Karpas-422 (cell line): ENCODE measurements at regions not wholly inside any gene's neighbourhood (a gene's known extent, or its start where the extent isn't known, plus 50 kb on each side); places are given as distances from the start of the nearest gene placed in this dataset.

Source experiments
- DNase-seq: peaks from one replicate; pipeline ENCODE4 v3.0.0-alpha.2; 2015
- H2AFZ ChIP-seq: fragments of 200-600 bp; sonication (generic); 2 replicates; pipeline ENCODE4 v1.6.1; 2014; ENCODE audit warnings: antibody characterized with exemption, low read length, mixed read lengths
- H3K27ac ChIP-seq: fragments of 200-600 bp; sonication (generic); 2 replicates; pipeline ENCODE4 v1.5.1; 2014; ENCODE audit warnings: mild to moderate bottlenecking, low read length, moderate library complexity
- H3K27me3 ChIP-seq: fragments of 200-600 bp; sonication (generic); 2 replicates; pipeline ENCODE4 v1.6.1; 2014; ENCODE audit warnings: low read length, mixed read lengths
- H3K36me3 ChIP-seq: fragments of 200-600 bp; sonication (generic); 2 replicates; pipeline ENCODE4 v1.6.1; 2014; ENCODE audit warnings: low read length, mixed read lengths; ENCODE audit not compliant: insufficient read depth
- H3K4me1 ChIP-seq: fragments of 200-600 bp; sonication (generic); 2 replicates; pipeline ENCODE4 v1.6.1; 2014; ENCODE audit warnings: mild to moderate bottlenecking, low read length, mixed read lengths
- H3K4me2 ChIP-seq: fragments of 200-600 bp; sonication (generic); 2 replicates; pipeline ENCODE4 v1.6.1; 2014; ENCODE audit warnings: low read length, low read depth, mild to moderate bottlenecking; ENCODE audit not compliant: poor library complexity, severe bottlenecking
- H3K4me3 ChIP-seq: fragments of 200-600 bp; sonication (generic); 2 replicates; pipeline ENCODE4 v1.5.1; 2014; ENCODE audit warnings: mild to moderate bottlenecking, antibody characterized with exemption, low read length, mixed read lengths
- H3K79me2 ChIP-seq: fragments of 200-600 bp; sonication (generic); 2 replicates; pipeline ENCODE4 v1.6.1; 2014; ENCODE audit warnings: mild to moderate bottlenecking, low read length, mixed read lengths
- H3K9ac ChIP-seq: fragments of 200-600 bp; sonication (generic); 2 replicates; pipeline ENCODE4 v1.6.0; 2014; ENCODE audit warnings: low read length
- H3K9me2 ChIP-seq: fragments of 200-600 bp; sonication (generic), shearing (Covaris generic); replicated peaks from 2 replicates; pipeline ENCODE4 v1.6.0; 2014; ENCODE audit warnings: mild to moderate bottlenecking, low read length, moderate library complexity; ENCODE audit not compliant: insufficient read depth
- H3K9me3 ChIP-seq: fragments of 300-700, 200-600 bp; sonication (generic); 2 replicates; pipeline ENCODE4 v1.6.1; 2014; ENCODE audit warnings: low read length, mixed read lengths
- H4K20me1 ChIP-seq: fragments of 200-600 bp; sonication (generic); 2 replicates; pipeline ENCODE4 v1.6.1; 2014; ENCODE audit warnings: mild to moderate bottlenecking, antibody characterized with exemption, low read length, low read depth; ENCODE audit not compliant: insufficient read depth

- no peaks in the 10 kb centered on the region for H4K20me1 ChIP-seq
- no peak overlapping the region for H3K4me3 ChIP-seq
- H3K9me2 ChIP-seq: no peaks in the 10 kb centered on the region
- H3K27me3 ChIP-seq: no peaks in the 10 kb centered on the region
- H3K4me1 ChIP-seq: no peaks in the 10 kb centered on the region
- H3K79me2 ChIP-seq: no peaks in the 10 kb centered on the region
- peaks cover 8% of the 10 kb centered on the region; the same call in 1 of the 2 replicates for H3K9me3 ChIP-seq
- H2AFZ ChIP-seq: no peak overlapping the region
- H3K27ac ChIP-seq: no peak overlapping the region
- no peak overlapping the region for H3K4me2 ChIP-seq
- no peak for DNase-seq
- no peak overlapping the region for H3K9ac ChIP-seq
- H3K36me3 ChIP-seq: no peaks in the 10 kb centered on the region
These were observed 551.9 kb upstream of the LUZP2 start for GRCh38 chr11:23944923-23945322.

GRCh38 chr11:23947883-23948282, 549.0 kb upstream of the LUZP2 start:
- Histone ChIP-seq H4K20me1 (no peaks in the 10 kb centered on the region), H3K4me1 (no peaks in the 10 kb centered on the region), H3K9me3 (peaks cover 20% of the 10 kb centered on the region; the same call in 1 of the 2 replicates), H3K9ac (no peak overlapping the region), H3K27ac (no peak overlapping the region), H3K9me2 (no peaks in the 10 kb centered on the region), H2AFZ (no peak overlapping the region), H3K27me3 (no peaks in the 10 kb centered on the region), H3K36me3 (no peaks in the 10 kb centered on the region), H3K4me2 (no peak overlapping the region), H3K79me2 (no peaks in the 10 kb centered on the region), H3K4me3 (no peak overlapping the region)
- DNase-seq: no peak

DNA sequence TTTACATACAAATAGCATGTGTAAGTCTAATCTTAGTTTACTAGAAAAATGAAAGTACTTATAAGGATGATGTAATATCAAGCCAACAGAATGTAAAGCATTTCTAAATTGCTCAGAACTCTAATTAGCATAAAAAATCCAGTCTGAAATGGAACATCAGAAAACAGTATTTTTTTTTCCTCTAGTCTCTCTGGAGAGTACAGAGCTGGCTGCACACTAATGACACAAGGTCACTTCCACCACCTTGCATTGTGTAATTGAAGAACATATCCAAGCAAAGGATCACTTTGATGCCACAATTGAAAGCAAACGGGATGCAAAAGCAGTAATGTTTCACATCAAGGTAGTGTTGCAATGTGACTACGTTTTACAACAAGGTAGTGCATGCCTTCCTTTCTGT, 548.0 kb upstream of the LUZP2 start:
- H3K9ac ChIP-seq: no peak overlapping the region
- H3K4me2 ChIP-seq: no peak overlapping the region
- H3K4me3 ChIP-seq: no peak overlapping the region
- no peak for DNase-seq
- H3K36me3 ChIP-seq: no peaks in the 10 kb centered on the region
- no peak overlapping the region for H3K27ac ChIP-seq
- H3K79me2 ChIP-seq: no peaks in the 10 kb centered on the region
- H3K9me3 ChIP-seq: peaks cover 25% of the 10 kb centered on the region; the same call in 1 of the 2 replicates
- no peaks in the 10 kb centered on the region for H3K9me2 ChIP-seq
- H2AFZ ChIP-seq: no peak overlapping the region
- H3K4me1 ChIP-seq: no peaks in the 10 kb centered on the region
- H3K27me3 ChIP-seq: no peaks in the 10 kb centered on the region
- H4K20me1 ChIP-seq: no peaks in the 10 kb centered on the region

GRCh38 chr11:23953951-23954710, 542.7 kb upstream of the LUZP2 start:
- H3K9me3 ChIP-seq: peaks cover 18% of the 10 kb centered on the region
- H3K4me1 ChIP-seq: no peaks in the 10 kb centered on the region
- no peak overlapping the region for H2AFZ ChIP-seq
- H3K27ac ChIP-seq: no peak overlapping the region
- no peak overlapping the region for H3K4me3 ChIP-seq
- no peak overlapping the region for H3K4me2 ChIP-seq
- no peaks in the 10 kb centered on the region for H3K36me3 ChIP-seq
- DNase-seq: no peak
- H3K9ac ChIP-seq: no peak overlapping the region
- no peaks in the 10 kb centered on the region for H3K79me2 ChIP-seq
- H3K27me3 ChIP-seq: no peaks in the 10 kb centered on the region
- H3K9me2 ChIP-seq: no peaks in the 10 kb centered on the region
- no peaks in the 10 kb centered on the region for H4K20me1 ChIP-seq

DNA sequence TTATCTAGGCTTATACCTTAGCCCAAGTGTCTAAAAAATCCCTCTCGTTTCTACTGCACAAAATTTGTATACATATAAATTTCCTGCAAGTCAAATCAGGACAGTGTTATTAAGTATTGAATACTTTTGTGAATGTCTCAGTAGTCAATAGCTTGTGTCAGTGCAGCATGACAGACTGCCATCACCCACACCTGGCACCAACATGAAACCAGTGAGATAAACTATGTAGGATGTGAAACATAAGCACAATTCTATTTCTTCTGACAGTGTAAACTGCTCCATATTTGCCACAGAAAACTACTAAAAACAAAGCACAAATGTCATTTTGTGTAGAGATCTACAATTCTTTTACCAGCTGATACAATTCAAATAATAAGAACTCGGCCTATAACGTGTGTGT, 542.1 kb upstream of the LUZP2 start:
- DNase-seq: no peak
- Histone ChIP-seq H3K4me1 (no peaks in the 10 kb centered on the region), H3K9me2 (no peaks in the 10 kb centered on the region), H3K9ac (no peak overlapping the region), H4K20me1 (no peaks in the 10 kb centered on the region), H3K27me3 (no peaks in the 10 kb centered on the region), H3K9me3 (peaks cover 18% of the 10 kb centered on the region), H3K79me2 (no peaks in the 10 kb centered on the region), H3K4me2 (no peak overlapping the region), H3K27ac (no peak overlapping the region), H3K4me3 (no peak overlapping the region), H3K36me3 (no peaks in the 10 kb centered on the region), H2AFZ (no peak overlapping the region)

- Histone ChIP-seq H3K36me3 (no peaks in the 10 kb centered on the region), H3K4me2 (no peak overlapping the region), H3K4me3 (no peak overlapping the region), H3K9me3 (peaks cover 15% of the 10 kb centered on the region), H3K9me2 (no peaks in the 10 kb centered on the region), H3K9ac (no peak overlapping the region), H3K27me3 (no peaks in the 10 kb centered on the region), H3K27ac (no peak overlapping the region), H2AFZ (no peak overlapping the region), H3K4me1 (no peaks in the 10 kb centered on the region), H3K79me2 (no peaks in the 10 kb centered on the region), H4K20me1 (no peaks in the 10 kb centered on the region)
- DNase-seq: no peak
These were observed 540.3 kb upstream of the LUZP2 start for GRCh38 chr11:23956586-23956985.

GRCh38 chr11:23957314-23957713, 539.5 kb upstream of the LUZP2 start:
- no peak overlapping the region for H3K9ac ChIP-seq
- H3K27ac ChIP-seq: no peak overlapping the region
- no peak overlapping the region for H3K4me3 ChIP-seq
- H3K27me3 ChIP-seq: no peaks in the 10 kb centered on the region
- no peaks in the 10 kb centered on the region for H3K36me3 ChIP-seq
- no peak overlapping the region for H3K4me2 ChIP-seq
- no peaks in the 10 kb centered on the region for H3K4me1 ChIP-seq
- H3K9me2 ChIP-seq: no peaks in the 10 kb centered on the region
- no peak for DNase-seq
- H2AFZ ChIP-seq: no peak overlapping the region
- no peaks in the 10 kb centered on the region for H3K79me2 ChIP-seq
- H3K9me3 ChIP-seq: peaks cover 13% of the 10 kb centered on the region
- no peaks in the 10 kb centered on the region for H4K20me1 ChIP-seq

DNA sequence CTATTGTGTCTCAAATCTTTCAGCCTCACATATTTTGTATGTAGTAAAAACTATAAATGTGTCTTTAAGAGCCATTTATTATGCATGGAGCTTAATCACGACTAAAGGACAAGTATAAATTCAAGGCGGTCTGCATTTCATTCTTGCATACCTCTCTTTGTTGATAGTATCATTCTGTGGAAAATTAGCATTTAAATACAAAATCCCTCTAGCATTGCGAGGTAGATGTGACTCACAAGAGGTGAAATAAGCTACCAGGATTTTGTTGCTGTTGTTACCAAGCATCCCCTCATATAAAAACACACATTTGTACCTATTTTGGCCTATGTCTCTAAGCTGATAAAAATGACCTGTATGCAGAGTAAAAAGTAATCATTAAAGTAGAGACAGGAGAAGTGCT, 537.4 kb upstream of the LUZP2 start:
- no peak overlapping the region for H3K4me2 ChIP-seq
- no peaks in the 10 kb centered on the region for H3K27me3 ChIP-seq
- H3K9ac ChIP-seq: no peak overlapping the region
- H2AFZ ChIP-seq: no peak overlapping the region
- no peak overlapping the region for H3K27ac ChIP-seq
- H3K79me2 ChIP-seq: no peaks in the 10 kb centered on the region
- peaks cover 12% of the 10 kb centered on the region for H3K9me3 ChIP-seq
- H3K4me1 ChIP-seq: no peaks in the 10 kb centered on the region
- H3K4me3 ChIP-seq: no peak overlapping the region
- DNase-seq: no peak
- H4K20me1 ChIP-seq: no peaks in the 10 kb centered on the region
- no peaks in the 10 kb centered on the region for H3K9me2 ChIP-seq
- H3K36me3 ChIP-seq: no peaks in the 10 kb centered on the region
